ENCODE measurements at regions not wholly inside any gene's neighbourhood (a gene's known extent, or its start where the extent isn't known, plus 50 kb on each side); places are given as distances from the start of the nearest gene placed in this dataset.

DNA sequence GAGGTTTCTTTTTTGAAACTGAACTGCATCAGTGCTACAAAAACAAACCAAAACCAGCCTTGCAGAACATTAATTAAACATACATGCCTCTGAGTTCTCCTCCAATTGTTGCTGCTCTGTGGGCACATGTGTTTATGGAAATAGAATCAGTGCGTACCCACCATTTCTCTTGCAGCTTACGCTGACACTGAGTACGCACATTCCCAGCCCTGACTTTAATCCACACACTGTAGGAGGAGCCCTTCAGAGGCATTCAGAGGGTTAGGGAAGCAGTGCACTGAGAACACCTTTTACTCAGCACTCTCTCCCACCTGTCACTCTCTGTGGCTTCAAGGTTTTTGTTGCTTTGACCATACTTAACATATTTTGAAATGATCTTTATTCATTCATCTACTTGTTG is 250.5 kb upstream of the PWP1 start:
- H3K36me3 ChIP-seq (replicated peaks in 1 of 2): no peaks in the 10 kb centered on the region
- H3K27me3 ChIP-seq: no peaks in the 10 kb centered on the region
- TF ChIP-seq, protein P1, sequence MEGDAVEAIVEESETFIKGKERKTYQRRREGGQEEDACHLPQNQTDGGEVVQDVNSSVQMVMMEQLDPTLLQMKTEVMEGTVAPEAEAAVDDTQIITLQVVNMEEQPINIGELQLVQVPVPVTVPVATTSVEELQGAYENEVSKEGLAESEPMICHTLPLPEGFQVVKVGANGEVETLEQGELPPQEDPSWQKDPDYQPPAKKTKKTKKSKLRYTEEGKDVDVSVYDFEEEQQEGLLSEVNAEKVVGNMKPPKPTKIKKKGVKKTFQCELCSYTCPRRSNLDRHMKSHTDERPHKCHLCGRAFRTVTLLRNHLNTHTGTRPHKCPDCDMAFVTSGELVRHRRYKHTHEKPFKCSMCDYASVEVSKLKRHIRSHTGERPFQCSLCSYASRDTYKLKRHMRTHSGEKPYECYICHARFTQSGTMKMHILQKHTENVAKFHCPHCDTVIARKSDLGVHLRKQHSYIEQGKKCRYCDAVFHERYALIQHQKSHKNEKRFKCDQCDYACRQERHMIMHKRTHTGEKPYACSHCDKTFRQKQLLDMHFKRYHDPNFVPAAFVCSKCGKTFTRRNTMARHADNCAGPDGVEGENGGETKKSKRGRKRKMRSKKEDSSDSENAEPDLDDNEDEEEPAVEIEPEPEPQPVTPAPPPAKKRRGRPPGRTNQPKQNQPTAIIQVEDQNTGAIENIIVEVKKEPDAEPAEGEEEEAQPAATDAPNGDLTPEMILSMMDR (IDR thresholded peaks at IDR 0.05): no peak
- TF ChIP-seq POLR2A (IDR thresholded peaks at IDR 0.05): no peak
- 92 to 97% (median 94%) methylated on average over 3 of the region's 3 CpGs for WGBS, 4 donors
- H3K4me3 ChIP-seq: no peak overlapping the region
- no peaks in the 10 kb centered on the region for H3K9me3 ChIP-seq (replicated peaks in 1 of 3)
- no peaks in the 10 kb centered on the region for H3K4me1 ChIP-seq (replicated peaks in 1 of 2)
- DNase-seq: no peak
- intact Hi-C loops (cut with DNase I): no loop called here
- no peak overlapping the region for H3K27ac ChIP-seq

- H3K27ac ChIP-seq: no peak overlapping the region
- H3K4me1 ChIP-seq (replicated peaks in 1 of 2): no peaks in the 10 kb centered on the region
- H3K9me3 ChIP-seq (replicated peaks in 1 of 3): no peaks in the 10 kb centered on the region
- 76 to 84% (median 80%) methylated on average over 2 of the region's 2 CpGs for WGBS, 4 donors
- H3K4me3 ChIP-seq: no peak overlapping the region
- TF ChIP-seq, protein P1 (IDR thresholded peaks at IDR 0.05): no peak
- no peak for TF ChIP-seq POLR2A (IDR thresholded peaks at IDR 0.05)
- H3K36me3 ChIP-seq (replicated peaks in 1 of 2): no peaks in the 10 kb centered on the region
- no peaks in the 10 kb centered on the region for H3K27me3 ChIP-seq
- intact Hi-C loops (cut with DNase I): no loop called here
- no peak for DNase-seq
Observed at GRCh38 chr12:107435520-107435919, 250.1 kb upstream of the PWP1 start.

DNA sequence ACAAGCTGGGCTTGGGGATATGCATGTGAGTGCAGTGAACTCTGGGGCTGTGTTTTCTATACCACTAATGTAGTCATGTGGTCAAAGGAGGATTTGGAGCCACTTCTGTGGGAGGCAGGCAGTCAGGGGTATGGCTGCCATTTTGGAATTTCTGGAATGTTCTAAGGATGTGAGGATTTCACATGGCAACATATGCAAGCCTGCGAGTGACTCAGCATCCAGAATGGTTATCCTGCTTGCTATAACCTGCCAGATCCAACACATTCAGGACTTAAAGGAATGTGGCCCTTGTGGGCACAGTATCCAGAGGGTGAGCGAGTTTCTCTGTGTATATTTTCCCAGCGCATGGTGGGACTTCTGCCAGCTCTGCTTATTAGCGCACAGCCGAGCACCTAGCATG is 249.2 kb upstream of the PWP1 start:
- intact Hi-C loops (cut with DNase I): no loop called here
- 82 to 93% (median 89%) methylated on average over 5 of the region's 5 CpGs for WGBS, 4 donors
- TF ChIP-seq POLR2A (IDR thresholded peaks at IDR 0.05): no peak
- TF ChIP-seq, protein P1 (IDR thresholded peaks at IDR 0.05): no peak
- H3K27me3 ChIP-seq: no peaks in the 10 kb centered on the region
- no peak for DNase-seq
- H3K4me3 ChIP-seq: no peak overlapping the region
- no peak overlapping the region for H3K27ac ChIP-seq
- no peaks in the 10 kb centered on the region for H3K9me3 ChIP-seq (replicated peaks in 1 of 3)
- H3K4me1 ChIP-seq (replicated peaks in 1 of 2): no peaks in the 10 kb centered on the region
- no peaks in the 10 kb centered on the region for H3K36me3 ChIP-seq (replicated peaks in 1 of 2)

GRCh38 chr12:107436836-107437235 is 248.8 kb upstream of the PWP1 start:
- no peak for DNase-seq
- H3K4me1 ChIP-seq (replicated peaks in 1 of 2): no peaks in the 10 kb centered on the region
- TF ChIP-seq POLR2A (IDR thresholded peaks at IDR 0.05): no peak
- TF ChIP-seq, protein P1 (IDR thresholded peaks at IDR 0.05): no peak
- 87 to 100% (median 90%) methylated on average over 4 of the region's 4 CpGs for WGBS, 4 donors
- no peaks in the 10 kb centered on the region for H3K9me3 ChIP-seq (replicated peaks in 1 of 3)
- no peaks in the 10 kb centered on the region for H3K27me3 ChIP-seq
- intact Hi-C loops (cut with DNase I): no loop called here
- H3K4me3 ChIP-seq: no peak overlapping the region
- no peak overlapping the region for H3K27ac ChIP-seq
- H3K36me3 ChIP-seq (replicated peaks in 1 of 2): no peaks in the 10 kb centered on the region
